WTC11 (cell line): ENCODE measurements at regions not wholly inside any gene's neighbourhood (a gene's known extent, or its start where the extent isn't known, plus 50 kb on each side); places are given as distances from the start of the nearest gene placed in this dataset.

Source experiments
- ATF3 ChIP-seq: sonication (generic); formaldehyde crosslinking; conservative IDR thresholded peaks from 2 replicates; pipeline ENCODE4 v1.8.1; 2022; ENCODE audit warnings: mild to moderate bottlenecking, missing genetic modification reagents
- CREM ChIP-seq: sonication (generic); formaldehyde crosslinking; IDR thresholded peaks from 2 replicates; pipeline ENCODE4 v1.8.1; 2022; ENCODE audit warnings: mild to moderate bottlenecking, missing genetic modification reagents, moderate library complexity
- CTCF ChIP-seq: fragments of 200-600 bp; IDR thresholded peaks from 2 replicates; pipeline ENCODE4 v1.8.0; 2022; ENCODE audit warnings: antibody characterized with exemption
- PREB ChIP-seq: sonication (generic); formaldehyde crosslinking; IDR thresholded peaks from 2 replicates; pipeline ENCODE4 v1.8.1; 2022; ENCODE audit warnings: mild to moderate bottlenecking, missing genetic modification reagents, moderate library complexity, borderline replicate concordance
- TEAD1 ChIP-seq: sonication (generic); formaldehyde crosslinking; IDR thresholded peaks from 2 replicates; pipeline ENCODE4 v1.8.0; 2022; ENCODE audit warnings: mild to moderate bottlenecking, missing genetic modification reagents
- ZNF219 ChIP-seq: sonication (generic); formaldehyde crosslinking; IDR thresholded peaks from 2 replicates; pipeline ENCODE4 v1.8.0; 2023; ENCODE audit warnings: missing genetic modification reagents, mild to moderate bottlenecking, borderline replicate concordance
- ZNF512 ChIP-seq: sonication (generic); formaldehyde crosslinking; IDR thresholded peaks from 2 replicates; pipeline ENCODE4 v1.8.1; 2022; ENCODE audit warnings: missing genetic modification reagents, borderline replicate concordance

GRCh38 chr1:30612536-30613065 is 110.8 kb downstream of the MATN1 start:
- TF ChIP-seq PREB = no peak
- TF ChIP-seq ZNF219 (CRISPR knock-in tag) = no peak
- TF ChIP-seq CTCF = no peak
- no peak for TF ChIP-seq ZNF512
- no peak for TF ChIP-seq CREM (CRISPR knock-in tag)
- no peak for TF ChIP-seq ATF3 (CRISPR knock-in tag)
- TF ChIP-seq TEAD1 (CRISPR knock-in tag) = no peak
